ENCODE measurements at regions not wholly inside any gene's neighbourhood (a gene's known extent, or its start where the extent isn't known, plus 50 kb on each side); places are given as distances from the start of the nearest gene placed in this dataset.

- H3K27ac Mint-ChIP-seq, result no peak overlapping the region
- no peaks in the 10 kb centered on the region for H3K4me1 Mint-ChIP-seq
- ATAC-seq (replicated peaks), result no peak
- no peak overlapping the region for H3K4me3 Mint-ChIP-seq
- H3K9me3 Mint-ChIP-seq, result peaks cover 7% of the 10 kb centered on the region
- H3K36me3 Mint-ChIP-seq (ENCODE audit: low read depth), result no peaks in the 10 kb centered on the region
- H3K27me3 Mint-ChIP-seq, result no peaks in the 10 kb centered on the region
These were observed 62.1 kb upstream of the VLDLR start for GRCh38 chr9:2559192-2560152.

GRCh38 chr9:2560180-2560579, 61.4 kb upstream of the VLDLR start:
- no peaks in the 10 kb centered on the region for H3K27me3 Mint-ChIP-seq
- no peak overlapping the region for H3K27ac Mint-ChIP-seq
- no peak for ATAC-seq (replicated peaks)
- no peak overlapping the region for H3K4me3 Mint-ChIP-seq
- no peaks in the 10 kb centered on the region for H3K36me3 Mint-ChIP-seq (ENCODE audit: low read depth)
- H3K4me1 Mint-ChIP-seq, result no peaks in the 10 kb centered on the region
- peaks cover 7% of the 10 kb centered on the region for H3K9me3 Mint-ChIP-seq

GRCh38 chr9:2565676-2566340, 55.8 kb upstream of the VLDLR start:
- no peaks in the 10 kb centered on the region for H3K4me1 Mint-ChIP-seq
- H3K9me3 Mint-ChIP-seq, result peaks cover under 1% of the 10 kb centered on the region
- no peaks in the 10 kb centered on the region for H3K27me3 Mint-ChIP-seq
- H3K4me3 Mint-ChIP-seq, result no peak overlapping the region
- no peak overlapping the region for H3K27ac Mint-ChIP-seq
- no peak for ATAC-seq (replicated peaks)
- no peaks in the 10 kb centered on the region for H3K36me3 Mint-ChIP-seq (ENCODE audit: low read depth)

DNA sequence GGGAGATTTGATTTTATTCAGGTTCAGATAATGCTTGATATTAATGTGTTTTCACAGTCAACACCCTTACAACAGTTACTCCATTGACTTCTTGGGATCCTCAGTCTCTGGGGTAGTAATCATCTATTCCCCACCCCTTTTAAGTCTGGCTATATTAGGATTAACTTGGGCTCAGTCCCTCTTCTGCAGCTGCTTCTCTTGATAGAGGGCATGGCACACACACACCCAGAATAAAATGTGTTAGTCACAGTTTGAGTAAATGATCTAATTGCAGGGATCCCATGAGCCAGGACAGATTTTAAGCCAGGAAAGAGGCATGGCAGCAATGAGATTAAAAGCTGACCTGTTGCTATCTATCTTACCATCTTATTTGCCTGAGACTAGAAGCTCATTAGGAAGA, 53.7 kb upstream of the VLDLR start:
- no peak for ATAC-seq (replicated peaks)
- no peaks in the 10 kb centered on the region for H3K9me3 Mint-ChIP-seq
- no peaks in the 10 kb centered on the region for H3K4me1 Mint-ChIP-seq
- H3K27me3 Mint-ChIP-seq, result no peaks in the 10 kb centered on the region
- no peak overlapping the region for H3K27ac Mint-ChIP-seq
- no peaks in the 10 kb centered on the region for H3K36me3 Mint-ChIP-seq (ENCODE audit: low read depth)
- H3K4me3 Mint-ChIP-seq, result no peak overlapping the region

DNA sequence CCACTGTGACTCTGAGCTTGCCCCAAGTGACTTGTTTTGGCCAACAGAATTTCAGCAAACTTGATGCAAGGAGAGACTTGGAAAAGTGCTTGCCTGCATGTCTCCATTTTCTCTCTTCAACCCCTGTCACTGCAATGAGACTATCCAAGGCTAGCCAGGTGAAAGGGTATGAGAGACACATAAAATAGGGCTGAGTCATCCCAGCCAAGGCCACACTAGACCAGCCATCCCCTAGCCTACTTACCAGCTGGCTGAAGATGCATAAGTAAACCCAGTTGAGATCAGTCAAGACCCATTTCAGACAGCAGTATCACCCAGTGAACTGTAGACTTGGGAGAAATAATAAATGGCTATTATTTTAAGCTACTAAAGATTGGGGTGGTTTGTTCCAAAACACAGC, 52.9 kb upstream of the VLDLR start:
- no peak overlapping the region for H3K27ac Mint-ChIP-seq
- peaks cover 3% of the 10 kb centered on the region for H3K27me3 Mint-ChIP-seq
- no peaks in the 10 kb centered on the region for H3K4me1 Mint-ChIP-seq
- H3K4me3 Mint-ChIP-seq, result no peak overlapping the region
- no peaks in the 10 kb centered on the region for H3K36me3 Mint-ChIP-seq (ENCODE audit: low read depth)
- no peak for ATAC-seq (replicated peaks)
- no peaks in the 10 kb centered on the region for H3K9me3 Mint-ChIP-seq

- no peaks in the 10 kb centered on the region for H3K36me3 Mint-ChIP-seq (ENCODE audit: low read depth)
- ATAC-seq (replicated peaks), result peak; percentile 98
- no peak overlapping the region for H3K27ac Mint-ChIP-seq
- H3K27me3 Mint-ChIP-seq, result peaks cover 10% of the 10 kb centered on the region
- H3K9me3 Mint-ChIP-seq, result no peaks in the 10 kb centered on the region
- H3K4me3 Mint-ChIP-seq, result no peak overlapping the region
- no peaks in the 10 kb centered on the region for H3K4me1 Mint-ChIP-seq
These were observed 50.7 kb upstream of the VLDLR start for GRCh38 chr9:2570615-2571479.

Data from activated T-helper 17 cell treated with anti-CD3 and anti-CD28 coated beads, Interleukin-2, amount 50 U/mL, for 72 hours (primary cell).